ENCODE measurements at regions not wholly inside any gene's neighbourhood (a gene's known extent, or its start where the extent isn't known, plus 50 kb on each side); places are given as distances from the start of the nearest gene placed in this dataset.

DNA sequence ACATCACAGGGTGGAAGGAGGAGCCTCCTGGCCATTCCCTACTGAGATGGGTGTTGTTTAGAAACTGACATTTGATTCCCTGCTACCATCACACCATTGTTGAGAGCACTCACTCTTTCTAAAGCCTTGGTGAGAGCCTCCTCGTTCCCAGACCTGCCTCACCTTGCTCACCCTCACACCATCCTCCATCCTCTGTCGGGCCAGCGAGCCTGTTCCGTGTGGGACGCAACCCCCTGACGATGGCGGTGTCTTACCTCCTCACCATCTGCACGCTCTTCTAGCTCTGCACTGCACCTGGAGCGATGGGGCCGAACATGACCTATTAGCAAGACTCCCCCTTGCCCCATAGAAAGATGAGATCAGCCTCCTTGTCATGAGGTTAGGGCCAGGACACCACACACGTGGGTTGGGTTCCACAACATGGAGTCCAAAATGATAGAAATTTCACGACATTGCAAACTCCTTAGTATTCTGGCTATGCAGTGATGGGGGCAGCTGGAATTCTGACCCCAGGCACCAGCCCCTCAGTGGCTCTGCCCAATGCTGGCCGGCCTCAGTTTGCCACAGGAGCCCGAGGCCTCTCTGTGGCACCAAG, 1017.9 kb downstream of the TBC1D22A start:
- no peaks in the 10 kb centered on the region for H3K36me3 ChIP-seq (replicated peaks)
- in situ Hi-C loops (cut with MboI; ENCODE audit: low sequenced_read_pairs) = no loop called here
- no peaks in the 10 kb centered on the region for H3K27me3 ChIP-seq (ENCODE audit: low read depth)
- no peak overlapping the region for H3K4me3 ChIP-seq
- no peaks in the 10 kb centered on the region for H3K4me1 ChIP-seq
- H3K9me3 ChIP-seq = no peaks in the 10 kb centered on the region; the same call in 1 of the 2 replicates
- no peak for DNase-seq (ENCODE audit: low spot score in 2 of 2)

GRCh38 chr22:47779474-47779873, 1017.0 kb downstream of the TBC1D22A start:
- H3K36me3 ChIP-seq (replicated peaks) = no peaks in the 10 kb centered on the region
- in situ Hi-C loops (cut with MboI; ENCODE audit: low sequenced_read_pairs) = no loop called here

DNA sequence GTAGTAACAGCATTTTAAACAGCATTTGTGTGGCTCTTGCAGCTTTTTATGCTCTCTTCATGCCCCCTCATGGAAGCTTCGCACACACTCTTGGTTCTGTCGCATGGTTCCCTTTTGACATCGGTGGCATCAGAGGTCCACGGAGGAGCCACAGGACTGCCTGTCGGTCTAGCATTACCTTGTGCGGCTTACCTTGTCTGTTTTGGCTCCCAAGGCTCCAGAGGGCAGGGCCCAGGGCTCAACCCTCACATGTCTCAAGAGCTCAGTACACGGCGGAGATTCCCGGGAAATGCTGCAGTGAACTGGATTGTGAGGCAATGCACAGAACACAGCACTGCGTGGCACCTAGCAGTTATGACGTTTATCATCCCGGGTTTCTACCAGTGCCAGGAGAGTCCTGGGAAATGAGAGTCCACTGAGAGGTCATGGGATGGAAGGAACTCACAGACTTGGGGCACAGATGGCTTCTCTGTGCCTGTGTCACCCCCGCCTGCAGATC, 1015.8 kb downstream of the TBC1D22A start:
- Histone ChIP-seq H3K27me3 (ENCODE audit: low read depth) (no peaks in the 10 kb centered on the region), H3K9me3 (no peaks in the 10 kb centered on the region; the same call in 1 of the 2 replicates), H3K4me1 (no peaks in the 10 kb centered on the region), H3K4me3 (no peak overlapping the region), H3K36me3 (replicated peaks) (no peaks in the 10 kb centered on the region)
- no peak for DNase-seq (ENCODE audit: low spot score in 2 of 2)
- in situ Hi-C loops (cut with MboI; ENCODE audit: low sequenced_read_pairs) = no loop called here

More at GRCh38 chr22:47779474-47779873, 1017.0 kb downstream of the TBC1D22A start:
- DNase-seq (ENCODE audit: low spot score in 2 of 2) = no peak
- H3K4me1 ChIP-seq = no peaks in the 10 kb centered on the region
- H3K27me3 ChIP-seq (ENCODE audit: low read depth) = no peaks in the 10 kb centered on the region
- H3K4me3 ChIP-seq = no peak overlapping the region
- H3K9me3 ChIP-seq = no peaks in the 10 kb centered on the region; the same call in 1 of the 2 replicates

DNA sequence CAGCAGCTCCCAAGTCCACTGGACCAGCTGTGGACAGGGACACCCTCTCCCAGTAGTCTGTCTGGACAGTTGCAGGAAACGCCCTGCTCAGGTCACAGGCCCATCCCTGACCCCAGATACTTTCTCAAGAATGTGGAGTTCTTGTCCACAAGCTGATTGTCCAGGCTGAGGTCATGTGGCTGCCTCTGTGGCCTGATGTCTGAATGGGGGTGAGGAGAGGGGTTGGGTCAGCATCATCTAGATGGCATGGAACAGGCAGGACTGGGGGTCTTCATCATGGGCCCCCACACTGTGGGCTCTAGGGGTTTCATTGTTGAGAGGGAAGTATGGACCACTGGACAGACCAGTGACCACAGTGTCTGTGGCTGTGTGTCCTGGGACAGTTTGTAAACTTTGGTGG, 1015.0 kb downstream of the TBC1D22A start:
- H3K36me3 ChIP-seq (replicated peaks) = no peaks in the 10 kb centered on the region
- H3K9me3 ChIP-seq = no peaks in the 10 kb centered on the region; the same call in 1 of the 2 replicates
- DNase-seq (ENCODE audit: low spot score in 2 of 2) = no peak
- H3K4me1 ChIP-seq = no peaks in the 10 kb centered on the region
- in situ Hi-C loops (cut with MboI; ENCODE audit: low sequenced_read_pairs) = no loop called here
- H3K4me3 ChIP-seq = no peak overlapping the region
- no peaks in the 10 kb centered on the region for H3K27me3 ChIP-seq (ENCODE audit: low read depth)

DNA sequence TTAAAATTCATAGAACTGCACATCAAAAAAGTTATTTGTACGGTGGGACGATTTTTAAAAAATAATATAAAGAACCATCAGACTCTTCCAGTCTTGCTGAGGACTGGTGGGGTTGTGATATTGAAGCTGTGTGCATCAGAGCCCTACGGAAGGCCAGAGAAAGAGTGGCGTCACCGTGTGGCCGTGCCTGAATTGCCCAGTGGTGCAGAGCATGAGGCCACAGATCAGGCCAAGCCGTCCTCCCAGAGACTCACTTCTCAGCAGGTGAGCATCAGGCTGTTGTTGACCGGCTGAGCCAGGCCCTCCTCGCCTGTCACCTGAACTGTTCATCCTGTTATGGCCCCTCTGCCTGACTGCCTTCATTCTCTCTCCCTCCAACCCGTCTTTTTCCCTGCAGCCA, 1013.9 kb downstream of the TBC1D22A start:
- Histone ChIP-seq H3K9me3 (no peaks in the 10 kb centered on the region), H3K36me3 (replicated peaks) (no peaks in the 10 kb centered on the region), H3K27me3 (ENCODE audit: low read depth) (no peaks in the 10 kb centered on the region), H3K4me1 (no peaks in the 10 kb centered on the region), H3K4me3 (no peak overlapping the region)
- DNase-seq (ENCODE audit: low spot score in 2 of 2) = no peak
- in situ Hi-C loops (cut with MboI; ENCODE audit: low sequenced_read_pairs) = no loop called here

GRCh38 chr22:47775686-47776085, 1013.2 kb downstream of the TBC1D22A start:
- Histone ChIP-seq H3K9me3 (no peaks in the 10 kb centered on the region), H3K27me3 (ENCODE audit: low read depth) (no peaks in the 10 kb centered on the region), H3K4me3 (no peak overlapping the region), H3K36me3 (replicated peaks) (no peaks in the 10 kb centered on the region), H3K4me1 (no peaks in the 10 kb centered on the region)
- in situ Hi-C loops (cut with MboI; ENCODE audit: low sequenced_read_pairs) = no loop called here
- no peak for DNase-seq (ENCODE audit: low spot score in 2 of 2)

DNA sequence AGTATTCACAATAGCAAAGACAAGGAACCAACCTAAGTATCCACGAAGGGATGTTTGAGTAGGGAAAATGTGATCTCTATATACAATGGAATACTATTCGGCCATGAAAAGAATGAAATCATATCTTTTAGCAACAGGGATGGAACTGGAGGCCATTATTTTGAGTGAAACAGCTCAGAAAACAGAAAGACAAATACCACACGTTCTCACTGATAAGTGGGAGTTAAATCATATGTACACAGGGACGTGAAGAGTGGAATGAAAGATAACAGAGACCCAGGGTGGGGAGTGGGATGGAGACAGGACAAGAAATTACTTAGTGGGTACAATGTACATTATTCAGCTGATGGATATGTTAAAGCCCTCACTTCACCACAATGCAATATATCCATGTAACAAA, 1012.7 kb downstream of the TBC1D22A start:
- DNase-seq (ENCODE audit: low spot score in 2 of 2) = no peak
- in situ Hi-C loops (cut with MboI; ENCODE audit: low sequenced_read_pairs) = no loop called here
- H3K9me3 ChIP-seq = no peaks in the 10 kb centered on the region
- H3K4me1 ChIP-seq = no peaks in the 10 kb centered on the region
- no peak overlapping the region for H3K4me3 ChIP-seq
- no peaks in the 10 kb centered on the region for H3K36me3 ChIP-seq (replicated peaks)
- no peaks in the 10 kb centered on the region for H3K27me3 ChIP-seq (ENCODE audit: low read depth)

DNA sequence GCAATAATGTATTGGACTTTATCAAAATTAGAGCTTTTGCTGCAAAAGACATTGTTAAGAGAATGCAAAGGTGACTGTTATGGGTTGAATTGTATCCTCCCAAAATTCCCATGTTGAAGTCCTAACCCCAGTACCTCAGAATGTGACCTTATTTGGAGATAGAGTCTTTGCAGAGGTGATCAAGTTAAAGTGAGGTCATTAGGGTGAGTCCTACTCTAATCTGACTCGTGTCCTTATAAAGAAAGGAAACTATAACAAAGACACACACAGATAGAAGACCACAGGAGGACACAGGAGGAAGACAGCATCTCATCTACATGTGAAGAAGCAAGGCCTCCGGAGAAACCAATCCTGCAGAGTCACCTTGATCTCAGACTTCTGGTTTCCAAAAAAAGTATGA, 1011.2 kb downstream of the TBC1D22A start:
- no peak for DNase-seq (ENCODE audit: low spot score in 2 of 2)
- in situ Hi-C loops (cut with MboI; ENCODE audit: low sequenced_read_pairs) = no loop called here

GRCh38 chr22:47772864-47773263, 1010.4 kb downstream of the TBC1D22A start:
- no peak overlapping the region for H3K4me3 ChIP-seq
- H3K4me1 ChIP-seq = no peaks in the 10 kb centered on the region
- no peaks in the 10 kb centered on the region for H3K27me3 ChIP-seq (ENCODE audit: low read depth)
- no peaks in the 10 kb centered on the region for H3K36me3 ChIP-seq (replicated peaks)
- DNase-seq (ENCODE audit: low spot score in 2 of 2) = no peak
- H3K9me3 ChIP-seq = no peaks in the 10 kb centered on the region
- in situ Hi-C loops (cut with MboI; ENCODE audit: low sequenced_read_pairs) = no loop called here

More for the DNA sequence above, 1011.2 kb downstream of the TBC1D22A start:
- Histone ChIP-seq H3K27me3 (ENCODE audit: low read depth) (no peaks in the 10 kb centered on the region), H3K4me3 (no peak overlapping the region), H3K9me3 (no peaks in the 10 kb centered on the region), H3K36me3 (replicated peaks) (no peaks in the 10 kb centered on the region), H3K4me1 (no peaks in the 10 kb centered on the region)

GRCh38 chr22:47769652-47770051, 1007.2 kb downstream of the TBC1D22A start:
- in situ Hi-C loops (cut with MboI; ENCODE audit: low sequenced_read_pairs) = no loop called here
- H3K36me3 ChIP-seq (replicated peaks) = no peaks in the 10 kb centered on the region
- H3K27me3 ChIP-seq (ENCODE audit: low read depth) = no peaks in the 10 kb centered on the region
- no peaks in the 10 kb centered on the region for H3K4me1 ChIP-seq
- H3K4me3 ChIP-seq = no peak overlapping the region
- no peaks in the 10 kb centered on the region for H3K9me3 ChIP-seq
- DNase-seq (ENCODE audit: low spot score in 2 of 2) = no peak

GRCh38 chr22:47768027-47768426, 1005.6 kb downstream of the TBC1D22A start:
- in situ Hi-C loops (cut with MboI; ENCODE audit: low sequenced_read_pairs) = no loop called here
- Histone ChIP-seq H3K4me3 (no peak overlapping the region), H3K36me3 (replicated peaks) (no peaks in the 10 kb centered on the region), H3K9me3 (no peaks in the 10 kb centered on the region), H3K4me1 (no peaks in the 10 kb centered on the region), H3K27me3 (ENCODE audit: low read depth) (no peaks in the 10 kb centered on the region)
- DNase-seq (ENCODE audit: low spot score in 2 of 2) = no peak

DNA sequence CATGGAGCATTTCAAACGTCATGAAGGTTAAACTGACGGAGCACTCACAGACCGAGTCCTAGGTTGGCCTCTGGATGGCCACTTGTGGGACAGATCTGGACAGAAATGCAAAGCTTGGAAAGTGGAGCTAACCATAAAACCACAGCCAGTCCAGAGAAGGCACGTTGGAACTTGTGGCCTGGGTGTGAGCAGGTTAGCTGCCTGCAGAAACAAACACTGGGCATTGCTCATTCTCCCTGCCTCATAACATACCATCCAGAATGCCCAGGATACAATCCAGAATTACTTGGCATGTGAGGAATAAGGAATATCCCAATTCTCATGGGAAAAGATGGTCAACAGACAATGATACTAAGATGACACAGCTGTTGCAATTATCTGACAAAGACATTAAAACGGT, 1005.0 kb downstream of the TBC1D22A start:
- DNase-seq (ENCODE audit: low spot score in 2 of 2) = no peak
- in situ Hi-C loops (cut with MboI; ENCODE audit: low sequenced_read_pairs) = no loop called here

DNA sequence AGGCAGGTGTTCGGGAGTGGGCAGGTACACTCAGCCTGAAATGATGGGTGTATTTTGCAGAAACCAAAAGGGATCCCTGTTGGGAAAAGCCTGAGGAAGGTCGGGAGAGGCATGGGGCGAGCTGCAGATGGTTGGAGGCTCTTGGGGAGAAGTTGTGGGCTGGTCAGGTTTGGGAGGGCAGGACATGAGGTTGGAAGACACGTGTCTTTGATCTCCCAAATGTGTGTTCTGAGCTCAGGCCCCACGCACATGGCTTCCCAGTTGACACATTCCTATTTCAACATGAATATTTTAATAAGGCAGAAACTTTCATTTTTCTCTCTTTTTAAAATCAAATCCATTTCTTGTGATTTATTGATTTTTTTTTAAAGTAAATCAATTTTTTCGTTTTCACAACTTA, 1003.3 kb downstream of the TBC1D22A start:
- H3K4me3 ChIP-seq = no peak overlapping the region
- no peaks in the 10 kb centered on the region for H3K4me1 ChIP-seq
- H3K36me3 ChIP-seq (replicated peaks) = no peaks in the 10 kb centered on the region
- in situ Hi-C loops (cut with MboI; ENCODE audit: low sequenced_read_pairs) = no loop called here
- H3K27me3 ChIP-seq (ENCODE audit: low read depth) = no peaks in the 10 kb centered on the region
- H3K9me3 ChIP-seq = no peaks in the 10 kb centered on the region
- no peak for DNase-seq (ENCODE audit: low spot score in 2 of 2)

More for the DNA sequence above, 1005.0 kb downstream of the TBC1D22A start:
- no peaks in the 10 kb centered on the region for H3K9me3 ChIP-seq
- no peaks in the 10 kb centered on the region for H3K36me3 ChIP-seq (replicated peaks)
- no peaks in the 10 kb centered on the region for H3K4me1 ChIP-seq
- H3K27me3 ChIP-seq (ENCODE audit: low read depth) = no peaks in the 10 kb centered on the region
- H3K4me3 ChIP-seq = no peak overlapping the region

GRCh38 chr22:47762141-47762540, 999.7 kb downstream of the TBC1D22A start:
- in situ Hi-C loops (cut with MboI; ENCODE audit: low sequenced_read_pairs) = no loop called here
- Histone ChIP-seq H3K4me3 (no peak overlapping the region), H3K36me3 (replicated peaks) (no peaks in the 10 kb centered on the region), H3K9me3 (no peaks in the 10 kb centered on the region), H3K4me1 (no peaks in the 10 kb centered on the region), H3K27me3 (ENCODE audit: low read depth) (no peaks in the 10 kb centered on the region)
- no peak for DNase-seq (ENCODE audit: low spot score in 2 of 2)

DNA sequence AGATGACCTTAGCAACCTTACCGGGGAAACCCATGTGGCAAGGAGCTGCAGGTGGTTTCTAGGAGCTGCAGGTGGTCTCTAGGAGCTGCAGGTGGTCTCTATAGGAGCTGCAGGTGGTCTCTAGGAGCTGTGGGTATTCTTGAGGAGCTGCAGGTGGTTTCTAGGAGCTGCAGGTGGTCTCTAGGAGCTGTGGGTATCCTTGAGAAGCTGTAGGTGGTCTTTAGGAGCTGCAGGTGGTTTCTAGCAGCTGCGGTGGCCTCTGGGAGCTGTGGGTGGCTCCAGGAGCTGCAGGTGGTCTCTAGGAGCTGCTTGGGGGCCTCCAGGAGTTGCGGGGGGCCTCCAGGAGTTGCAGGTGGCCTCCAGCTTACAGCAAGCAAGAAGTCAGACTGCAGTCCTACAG, 997.5 kb downstream of the TBC1D22A start:
- no peak for DNase-seq (ENCODE audit: low spot score in 2 of 2)
- Histone ChIP-seq H3K4me1 (no peaks in the 10 kb centered on the region), H3K27me3 (ENCODE audit: low read depth) (no peaks in the 10 kb centered on the region), H3K4me3 (no peak overlapping the region), H3K36me3 (replicated peaks) (no peaks in the 10 kb centered on the region), H3K9me3 (no peaks in the 10 kb centered on the region)
- in situ Hi-C loops (cut with MboI; ENCODE audit: low sequenced_read_pairs) = no loop called here
